Smooth muscle cell (in vitro differentiated cells): ENCODE measurements at regions not wholly inside any gene's neighbourhood (a gene's known extent, or its start where the extent isn't known, plus 50 kb on each side); places are given as distances from the start of the nearest gene placed in this dataset.
"Not testable (repeated sequence)": the region's sequence is repeated elsewhere in the genome, so short reads cannot be mapped to it uniquely, and the experiment has no call there.

Experiments used
- DNase-seq: peaks from one replicate; lab custom pipeline; 2025; ENCODE audit not compliant: unreplicated experiment; lab: John Stamatoyannopoulos, UW
- H2AFZ ChIP-seq: fragments of 200-600 bp; sonication (generic); 2 replicates; pipeline ENCODE4 v1.6.0; 2016; ENCODE audit warnings: antibody characterized with exemption, low read depth, mild to moderate bottlenecking
- H3F3A ChIP-seq: fragments of 200-600 bp; sonication (generic); 2 replicates; pipeline ENCODE4 v1.6.0; 2017; ENCODE audit warnings: antibody characterized with exemption, low read depth
- H3K27ac ChIP-seq: fragments of 200-600 bp; sonication (generic); 2 replicates; pipeline ENCODE4 v1.5.1; 2016; ENCODE audit warnings: low read depth, mild to moderate bottlenecking
- H3K27me3 ChIP-seq: fragments of 200-600 bp; sonication (generic); 2 replicates; pipeline ENCODE4 v1.6.1; 2016; ENCODE audit warnings: low read depth, mild to moderate bottlenecking
- H3K36me3 ChIP-seq: fragments of 200-600 bp; sonication (generic); 2 replicates; pipeline ENCODE4 v1.5.1; 2016; ENCODE audit warnings: low read depth
- H3K4me1 ChIP-seq: fragments of 200-600 bp; sonication (generic); 2 replicates; pipeline ENCODE4 v1.5.1; 2016; ENCODE audit warnings: low read depth
- H3K4me2 ChIP-seq: fragments of 200-600 bp; sonication (generic); 2 replicates; pipeline ENCODE4 v1.6.0; 2016; ENCODE audit warnings: mild to moderate bottlenecking
- H3K4me3 ChIP-seq: fragments of 200-600 bp; sonication (generic); 2 replicates; pipeline ENCODE4 v1.5.1; 2016; ENCODE audit warnings: mild to moderate bottlenecking
- H3K79me2 ChIP-seq: fragments of 200-600 bp; sonication (generic); 2 replicates; pipeline ENCODE4 v1.6.0; 2016; ENCODE audit warnings: low read depth, mild to moderate bottlenecking
- H3K9ac ChIP-seq: fragments of 200-600 bp; sonication (generic); 2 replicates; pipeline ENCODE4 v1.6.0; 2016; ENCODE audit warnings: low read depth
- H3K9me3 ChIP-seq: fragments of 200-600 bp; sonication (generic); replicated peaks from 2 replicates; pipeline ENCODE4 v1.5.1; 2016; ENCODE audit warnings: low read depth
- H4K20me1 ChIP-seq: fragments of 200-600 bp; sonication (generic); 2 replicates; pipeline ENCODE4 v1.6.0; 2016; ENCODE audit warnings: low read depth
- CTCF ChIP-seq: fragments of 200-600 bp; sonication (generic); IDR thresholded peaks from 2 replicates; pipeline ENCODE4 v1.5.1; 2017; ENCODE audit warnings: borderline replicate concordance, mild to moderate bottlenecking, antibody characterized with exemption; ENCODE audit not compliant: insufficient read depth, poor library complexity, severe bottlenecking
- WGBS: methylation state at CpG from one replicate; pipeline ENCODE4 v1.1.7; 2016; ENCODE audit warnings: low lambda C conversion rate; 5-methylcytosine and 5-hydroxymethylcytosine counted together

- no peaks in the 10 kb centered on the region for H3K27me3 ChIP-seq
- H3K9ac ChIP-seq: no peak overlapping the region
- no peaks in the 10 kb centered on the region for H3K79me2 ChIP-seq
- H3K36me3 ChIP-seq: no peaks in the 10 kb centered on the region
- peak overlapping the region; percentile 3 for H3K27ac ChIP-seq
- peak overlapping the region; percentile 45 for H2AFZ ChIP-seq
- H3K4me1 ChIP-seq: no peaks in the 10 kb centered on the region
- H3K4me2 ChIP-seq: peak overlapping the region; percentile 53
- WGBS: 36% methylated on average over 15 of the region's 15 CpGs
- DNase-seq: no peak
- peaks cover 8% of the 10 kb centered on the region for H3F3A ChIP-seq
- no peaks in the 10 kb centered on the region for H3K9me3 ChIP-seq
- H4K20me1 ChIP-seq: no peaks in the 10 kb centered on the region
- TF ChIP-seq CTCF: no peak
- H3K4me3 ChIP-seq: no peak overlapping the region
Measured at GRCh38 chr14:71165121-71166031, 258.1 kb downstream of the PCNX1 start.

- no peak overlapping the region for H3K4me3 ChIP-seq
- no peaks in the 10 kb centered on the region for H4K20me1 ChIP-seq
- peaks cover 3% of the 10 kb centered on the region for H3K27me3 ChIP-seq
- no peak overlapping the region for H3K9ac ChIP-seq
- H3K79me2 ChIP-seq: no peaks in the 10 kb centered on the region
- H3F3A ChIP-seq: peaks cover 8% of the 10 kb centered on the region
- no peaks in the 10 kb centered on the region for H3K9me3 ChIP-seq
- no peaks in the 10 kb centered on the region for H3K36me3 ChIP-seq
- DNase-seq: no peak
- H3K4me1 ChIP-seq: no peaks in the 10 kb centered on the region
- no peak overlapping the region for H3K4me2 ChIP-seq
- no peak overlapping the region for H3K27ac ChIP-seq
- no peak overlapping the region for H2AFZ ChIP-seq
- peak; percentile 37 for TF ChIP-seq CTCF
- 72% methylated on average over 3 of the region's 3 CpGs for WGBS
Measured at GRCh38 chr14:71166180-71166837, 259.1 kb downstream of the PCNX1 start.

GRCh38 chr14:71167325-71167950 is 260.2 kb downstream of the PCNX1 start:
- not testable (repeated sequence) for H3K9ac ChIP-seq, H3K79me2 ChIP-seq, H3F3A ChIP-seq, H3K36me3 ChIP-seq, H2AFZ ChIP-seq, H3K27ac ChIP-seq, H4K20me1 ChIP-seq, DNase-seq, H3K4me2 ChIP-seq, H3K27me3 ChIP-seq, H3K4me3 ChIP-seq, H3K9me3 ChIP-seq, H3K4me1 ChIP-seq
- whole genome bisulfite sequencing: 93% methylated on average over 47 of the region's 48 CpGs

- H3K4me1 ChIP-seq, H3K79me2 ChIP-seq, H3K9me3 ChIP-seq, DNase-seq, H3K9ac ChIP-seq, H2AFZ ChIP-seq, H3K36me3 ChIP-seq, H3K4me2 ChIP-seq, H3F3A ChIP-seq, H4K20me1 ChIP-seq, H3K4me3 ChIP-seq, H3K27me3 ChIP-seq, H3K27ac ChIP-seq: not testable (repeated sequence)
- WGBS: 58% methylated on average over 14 of the region's 14 CpGs
Measured at GRCh38 chr14:71168161-71168560, 260.9 kb downstream of the PCNX1 start.
